ENCODE measurements at regions not wholly inside any gene's neighbourhood (a gene's known extent, or its start where the extent isn't known, plus 50 kb on each side); places are given as distances from the start of the nearest gene placed in this dataset.

DNA sequence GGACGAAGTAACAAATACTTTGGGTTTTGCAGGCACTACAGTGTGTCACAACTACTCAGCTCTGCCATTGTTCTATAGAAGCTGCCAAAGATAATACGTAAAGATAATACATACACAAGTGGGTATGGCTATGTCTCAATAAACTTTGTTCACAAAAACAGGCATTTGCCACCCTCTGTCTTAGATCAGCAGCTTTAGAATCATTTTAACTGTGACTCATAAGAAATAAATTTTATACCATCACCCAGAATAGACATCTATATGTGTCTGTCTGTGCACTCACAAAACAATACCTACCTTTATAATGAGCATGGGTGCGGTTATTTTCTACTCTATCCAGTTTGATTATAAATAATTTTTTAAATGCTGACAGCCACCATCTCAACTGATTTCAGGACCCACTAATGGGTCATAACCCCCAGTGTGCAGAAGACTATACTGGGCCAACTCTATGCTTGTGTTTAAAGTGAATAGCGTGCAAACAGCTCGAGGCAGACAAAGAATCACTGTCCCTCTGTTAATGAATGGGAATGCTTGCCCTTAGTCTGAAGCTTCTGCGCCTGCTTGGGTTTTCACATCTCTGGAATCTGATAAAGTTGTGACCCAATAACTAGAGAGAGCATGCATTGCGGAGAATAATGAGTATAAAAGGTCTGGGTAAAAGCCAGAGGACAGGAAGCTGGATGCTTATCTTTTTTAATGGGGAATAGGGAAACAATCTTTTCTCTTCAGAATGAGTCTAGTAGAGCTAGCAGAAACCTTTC lies 216.2 kb downstream of the PLPP3 start:
- no peak overlapping the region for H3K27ac ChIP-seq (ENCODE audit: extremely low read length, insufficient read depth, low read length)
- no peak overlapping the region for H2AFZ ChIP-seq (ENCODE audit: low read length)
- no peak overlapping the region for H3K4me2 ChIP-seq (ENCODE audit: low read depth, low read length)
- 66% methylated on average over 7 of the region's 7 CpGs for WGBS (ENCODE audit: low lambda C conversion rate)
- FAIRE-seq (peak; percentile 49), DNase-seq (ENCODE audit: low spot score) (peak; percentile 59), ATAC-seq (no peak)
- CTCF ChIA-PET (ENCODE audit: low intra/inter-chr PET ratio, low total read pairs): no interaction called here
- no TSS peak for BruUV-seq (replicated peaks)
- in situ Hi-C loops (cut with HindIII; ENCODE audit: extremely low pct_ligation_motif_present, low pct_unique_long_range_greater_than_20kb): no loop called here
- H3K36me3 ChIP-seq (replicated peaks in 1 of 2; ENCODE audit: control insufficient read depth in 1 of 2, insufficient read depth in 2 of 2, low read length in 2 of 2): no peaks in the 10 kb centered on the region
- H4K20me1 ChIP-seq (ENCODE audit: insufficient read depth, low read length): no peaks in the 10 kb centered on the region
- POLR2A ChIA-PET: interaction anchor here (1.1 kb wide), 1 partner anchor 31 kb away, joined by 3 read pairs; no protein-coding TSS in a partner anchor
- intact Hi-C loops (cut with micrococcal nuclease; ENCODE audit: unreplicated experiment): no loop called here
- H3K4me3 ChIP-seq (replicated peaks in 1 of 3; ENCODE audit: insufficient read depth in 1 of 3, low read depth in 2 of 3, low read length in 3 of 3): no peak overlapping the region
- no peaks in the 10 kb centered on the region for H3K79me2 ChIP-seq (ENCODE audit: insufficient read depth, low read length)
- H3K4me1 ChIP-seq (ENCODE audit: insufficient read depth, low read length): peaks cover 13% of the 10 kb centered on the region
- TF ChIP-seq ZNF777 (CRISPR knock-in tag; IDR thresholded peaks at IDR 0.05): no peak
- TF ChIP-seq ADNP (CRISPR knock-in tag; IDR thresholded peaks at IDR 0.05): no peak
- no peak for TF ChIP-seq ZNF879 (CRISPR knock-in tag; IDR thresholded peaks at IDR 0.05)
- TF ChIP-seq ZNF564 (CRISPR knock-in tag; IDR thresholded peaks at IDR 0.05): no peak
- TF ChIP-seq DNMT1 (CRISPR knock-in tag; IDR thresholded peaks at IDR 0.05): no peak
- TF ChIP-seq ZNF333 (CRISPR knock-in tag; IDR thresholded peaks at IDR 0.05; ENCODE audit: borderline replicate concordance): no peak
- no peak for TF ChIP-seq HOXD1 (CRISPR knock-in tag; IDR thresholded peaks at IDR 0.05)
- no peak for TF ChIP-seq FOXM1 (CRISPR knock-in tag; IDR thresholded peaks at IDR 0.05)
- no peak for TF ChIP-seq NFRKB (IDR thresholded peaks at IDR 0.05)
- no peak overlapping the region for H3K9ac ChIP-seq (ENCODE audit: insufficient read depth, low read depth, low read length)
- H3K9me3 ChIP-seq (ENCODE audit: low read length): no peaks in the 10 kb centered on the region
- H3K27me3 ChIP-seq (ENCODE audit: control insufficient read depth in 1 of 2, insufficient read depth in 2 of 2, low read length in 2 of 2): no peaks in the 10 kb centered on the region

DNA sequence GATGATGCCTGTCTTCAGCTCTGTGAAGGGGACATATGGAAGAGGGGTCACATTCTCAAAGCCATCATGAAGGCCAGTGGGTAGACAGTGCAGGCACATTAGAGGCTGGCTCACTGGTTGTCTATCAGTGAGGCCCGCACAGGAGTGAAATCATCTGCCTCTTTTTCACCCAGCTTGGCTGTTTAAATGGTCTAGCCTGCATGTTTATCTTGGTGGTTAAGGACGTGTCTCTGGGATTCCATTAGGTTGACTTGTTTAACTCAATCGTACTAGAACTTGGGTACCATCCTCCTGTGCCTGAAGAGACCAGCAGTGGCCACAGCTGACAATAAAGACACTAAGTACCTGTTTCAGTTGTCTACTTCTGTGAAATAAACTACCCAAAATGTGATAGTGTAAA lies 219.3 kb downstream of the PLPP3 start:
- no peak overlapping the region for H3K4me2 ChIP-seq (ENCODE audit: low read depth, low read length)
- BruUV-seq (replicated peaks): no TSS peak
- no peak for FAIRE-seq
- TF ChIP-seq ZNF263 (CRISPR knock-in tag; IDR thresholded peaks at IDR 0.05): no peak
- TF ChIP-seq SP1 (IDR thresholded peaks at IDR 0.05): no peak
- no peak for TF ChIP-seq SP1 (CRISPR knock-in tag; IDR thresholded peaks at IDR 0.05)
- no peak for TF ChIP-seq RBAK (CRISPR knock-in tag; IDR thresholded peaks at IDR 0.05)
- TF ChIP-seq NRL (CRISPR knock-in tag; IDR thresholded peaks at IDR 0.05; ENCODE audit: borderline replicate concordance): no peak
- no peak for TF ChIP-seq ZNF10 (CRISPR knock-in tag; IDR thresholded peaks at IDR 0.05; ENCODE audit: borderline replicate concordance, low read depth)
- TF ChIP-seq RAD21 (CRISPR knock-in tag; IDR thresholded peaks at IDR 0.05): no peak
- TF ChIP-seq HIVEP1 (CRISPR knock-in tag; IDR thresholded peaks at IDR 0.05): no peak
- TF ChIP-seq ZGPAT (CRISPR knock-in tag; IDR thresholded peaks at IDR 0.05): no peak
- TF ChIP-seq ZNF615 (CRISPR knock-in tag; IDR thresholded peaks at IDR 0.05; ENCODE audit: borderline replicate concordance): no peak
- no peak for TF ChIP-seq ATM (IDR thresholded peaks at IDR 0.05; ENCODE audit: borderline replicate concordance)
- no peak for TF ChIP-seq ZNF160 (CRISPR knock-in tag; IDR thresholded peaks at IDR 0.05)
- no peak for TF ChIP-seq HDAC1 (CRISPR knock-in tag; IDR thresholded peaks at IDR 0.05)

More for the DNA sequence above, 219.3 kb downstream of the PLPP3 start:
- H3K27ac ChIP-seq (ENCODE audit: extremely low read length, insufficient read depth, low read length): no peak overlapping the region
- H3K9me3 ChIP-seq (ENCODE audit: low read length): no peaks in the 10 kb centered on the region
- DNase-seq (ENCODE audit: low spot score) (no peak), ATAC-seq (no peak)
- WGBS (ENCODE audit: low lambda C conversion rate): 71% methylated on average over 2 of the region's 3 CpGs
- in situ Hi-C loops (cut with HindIII; ENCODE audit: extremely low pct_ligation_motif_present, low pct_unique_long_range_greater_than_20kb): no loop called here
- no peaks in the 10 kb centered on the region for H3K36me3 ChIP-seq (replicated peaks in 1 of 2; ENCODE audit: control insufficient read depth in 1 of 2, insufficient read depth in 2 of 2, low read length in 2 of 2)
- H4K20me1 ChIP-seq (ENCODE audit: insufficient read depth, low read length): no peaks in the 10 kb centered on the region
- ChIA-PET POLR2A (no interaction called here), CTCF (ENCODE audit: low intra/inter-chr PET ratio, low total read pairs) (no interaction called here)
- H2AFZ ChIP-seq (ENCODE audit: low read length): no peak overlapping the region
- peaks cover 27% of the 10 kb centered on the region for H3K4me1 ChIP-seq (ENCODE audit: insufficient read depth, low read length)
- no peaks in the 10 kb centered on the region for H3K79me2 ChIP-seq (ENCODE audit: insufficient read depth, low read length)
- H3K27me3 ChIP-seq (ENCODE audit: control insufficient read depth in 1 of 2, insufficient read depth in 2 of 2, low read length in 2 of 2): no peaks in the 10 kb centered on the region
- H3K9ac ChIP-seq (ENCODE audit: insufficient read depth, low read depth, low read length): no peak overlapping the region
- H3K4me3 ChIP-seq (replicated peaks in 1 of 3; ENCODE audit: insufficient read depth in 1 of 3, low read depth in 2 of 3, low read length in 3 of 3): no peak overlapping the region
- intact Hi-C loops (cut with micrococcal nuclease; ENCODE audit: unreplicated experiment): no loop called here
